Activated B cell treated with CpG ODN at 0.5 μM for 24 hours (primary cell): ENCODE measurements at regions not wholly inside any gene's neighbourhood (a gene's known extent, or its start where the extent isn't known, plus 50 kb on each side); places are given as distances from the start of the nearest gene placed in this dataset.

Experiments
- ATAC-seq: fragments of 200-7000 bp; cut with Tn5 transposase; one replicate; pipeline ENCODE4 v1.10.0; 2021; ENCODE audit warnings: low read depth, mild to moderate bottlenecking, moderate library complexity
- CTCF ChIA-PET: fragments of 350-600 bp; sonication (Branson Sonifier 250); formaldehyde crosslinking; loops from one replicate; lab custom pipeline; 2021; ENCODE audit warnings: antibody characterized with exemption; lab: Charles Lee
- POLR2A ChIA-PET: fragments of 350-600 bp; sonication (Branson Sonifier 250); formaldehyde crosslinking; loops from one replicate; lab custom pipeline; 2021; ENCODE audit warnings: antibody characterized with exemption; lab: Charles Lee
- DNase-seq: peaks from one replicate; pipeline ENCODE4 v3.0.0; 2022
- H3K27ac Mint-ChIP-seq: one replicate; pipeline ENCODE4 v1.8.0; 2020; ENCODE audit warnings: mixed read lengths
- H3K27me3 Mint-ChIP-seq: one replicate; pipeline ENCODE4 v1.8.0; 2021; ENCODE audit warnings: mixed read lengths
- H3K36me3 Mint-ChIP-seq: one replicate; pipeline ENCODE4 v1.8.0; 2021; ENCODE audit warnings: low read depth, mixed read lengths
- H3K4me1 Mint-ChIP-seq: one replicate; pipeline ENCODE4 v1.8.0; 2021; ENCODE audit warnings: mixed read lengths
- H3K4me3 Mint-ChIP-seq: one replicate; pipeline ENCODE4 v1.8.0; 2020; ENCODE audit warnings: mild to moderate bottlenecking, mixed read lengths
- H3K9me3 Mint-ChIP-seq: one replicate; pipeline ENCODE4 v1.8.0; 2020; ENCODE audit warnings: mixed read lengths
- intact Hi-C: fragments of 100-400 bp; cut with micrococcal nuclease; formaldehyde crosslinking; loops from one replicate; pipeline ENCODE4 v1.15.1; 2024
- TF ChIP-seq, protein P1 (sequence below): fragments of 200-600 bp; IDR thresholded peaks from one replicate; pipeline ENCODE4 v1.8.0; 2022; ENCODE audit warnings: antibody characterized with exemption, mild to moderate bottlenecking

DNA sequence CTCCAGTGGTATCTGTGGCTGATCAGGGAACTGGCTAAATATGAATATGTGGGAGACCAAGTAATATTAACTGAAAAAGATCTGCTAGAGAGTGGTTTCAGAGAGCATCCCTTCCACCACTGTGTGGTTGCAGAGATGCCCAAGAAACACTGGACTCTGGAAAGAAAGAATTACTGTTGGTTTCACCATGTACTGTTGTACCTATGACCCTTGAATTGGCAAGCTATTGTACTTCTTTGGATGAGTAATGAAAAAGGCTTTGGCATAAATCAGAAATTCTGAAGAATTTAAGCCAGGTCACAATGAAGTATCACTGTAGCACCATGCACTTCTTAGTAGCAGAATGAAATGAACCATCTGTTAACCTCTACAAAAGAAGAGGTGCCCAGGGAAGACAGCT lies 134.4 kb upstream of the INTU start:
- ChIA-PET CTCF (no interaction called here), POLR2A (no interaction called here)
- Mint-ChIP-seq H3K36me3 (no peaks in the 10 kb centered on the region), H3K4me3 (no peak overlapping the region), H3K4me1 (no peaks in the 10 kb centered on the region), H3K27ac (no peak overlapping the region), H3K27me3 (no peaks in the 10 kb centered on the region), H3K9me3 (no peaks in the 10 kb centered on the region)
- no peak for DNase-seq
- TF ChIP-seq, protein P1, sequence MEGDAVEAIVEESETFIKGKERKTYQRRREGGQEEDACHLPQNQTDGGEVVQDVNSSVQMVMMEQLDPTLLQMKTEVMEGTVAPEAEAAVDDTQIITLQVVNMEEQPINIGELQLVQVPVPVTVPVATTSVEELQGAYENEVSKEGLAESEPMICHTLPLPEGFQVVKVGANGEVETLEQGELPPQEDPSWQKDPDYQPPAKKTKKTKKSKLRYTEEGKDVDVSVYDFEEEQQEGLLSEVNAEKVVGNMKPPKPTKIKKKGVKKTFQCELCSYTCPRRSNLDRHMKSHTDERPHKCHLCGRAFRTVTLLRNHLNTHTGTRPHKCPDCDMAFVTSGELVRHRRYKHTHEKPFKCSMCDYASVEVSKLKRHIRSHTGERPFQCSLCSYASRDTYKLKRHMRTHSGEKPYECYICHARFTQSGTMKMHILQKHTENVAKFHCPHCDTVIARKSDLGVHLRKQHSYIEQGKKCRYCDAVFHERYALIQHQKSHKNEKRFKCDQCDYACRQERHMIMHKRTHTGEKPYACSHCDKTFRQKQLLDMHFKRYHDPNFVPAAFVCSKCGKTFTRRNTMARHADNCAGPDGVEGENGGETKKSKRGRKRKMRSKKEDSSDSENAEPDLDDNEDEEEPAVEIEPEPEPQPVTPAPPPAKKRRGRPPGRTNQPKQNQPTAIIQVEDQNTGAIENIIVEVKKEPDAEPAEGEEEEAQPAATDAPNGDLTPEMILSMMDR: no peak
- intact Hi-C loops: no loop called here
- ATAC-seq: no peak

DNA sequence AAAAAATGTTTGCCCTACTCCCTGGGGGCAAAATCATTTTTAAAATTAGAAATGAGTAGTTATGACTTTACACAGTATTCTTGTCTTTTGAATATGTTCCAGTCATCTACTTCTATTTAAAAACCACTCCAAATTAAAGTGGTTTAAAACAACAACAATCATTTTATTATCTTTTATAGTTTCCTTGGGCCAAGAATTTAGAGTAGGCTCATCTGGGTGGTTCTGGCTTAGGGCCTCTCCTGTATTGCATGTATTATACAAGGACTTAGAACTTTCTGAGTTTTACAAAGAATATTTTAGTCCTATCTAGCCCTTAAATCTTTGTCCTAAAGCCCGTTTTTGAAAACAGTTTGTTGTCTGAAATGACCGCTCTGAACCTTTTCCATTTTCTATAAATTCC lies 132.5 kb upstream of the INTU start:
- TF ChIP-seq, protein P1: no peak
- ATAC-seq (no peak), DNase-seq (no peak)
- ChIA-PET POLR2A (no interaction called here), CTCF (no interaction called here)
- Mint-ChIP-seq H3K4me1 (no peaks in the 10 kb centered on the region), H3K9me3 (no peaks in the 10 kb centered on the region), H3K27ac (no peak overlapping the region), H3K4me3 (no peak overlapping the region), H3K36me3 (no peaks in the 10 kb centered on the region), H3K27me3 (no peaks in the 10 kb centered on the region)
- intact Hi-C loops: no loop called here

DNA sequence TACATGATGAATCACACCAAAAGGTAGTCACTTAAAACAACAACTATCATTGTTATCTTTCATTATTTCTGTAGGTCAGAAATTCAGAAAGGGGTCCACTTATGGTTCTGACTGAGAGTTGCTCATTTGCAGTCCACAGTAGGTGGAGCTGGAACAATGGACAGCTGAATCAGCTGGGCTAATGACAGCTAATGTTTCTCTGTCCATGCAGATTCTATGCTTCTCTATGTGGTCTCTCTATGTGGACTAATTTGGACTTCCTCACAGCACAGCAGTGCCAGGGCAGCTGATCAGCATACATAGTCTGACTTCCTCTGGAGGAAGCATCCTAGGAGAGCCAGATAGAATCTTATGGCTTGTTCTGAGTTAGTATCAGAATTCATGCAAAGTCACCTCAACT lies 131.7 kb upstream of the INTU start:
- no peak for ATAC-seq
- TF ChIP-seq, protein P1: no peak
- Mint-ChIP-seq H3K27me3 (no peaks in the 10 kb centered on the region), H3K4me1 (no peaks in the 10 kb centered on the region), H3K36me3 (no peaks in the 10 kb centered on the region), H3K27ac (no peak overlapping the region), H3K4me3 (no peak overlapping the region), H3K9me3 (no peaks in the 10 kb centered on the region)
- ChIA-PET CTCF (no interaction called here), POLR2A (no interaction called here)
- intact Hi-C loops: no loop called here
- no peak for DNase-seq

DNA sequence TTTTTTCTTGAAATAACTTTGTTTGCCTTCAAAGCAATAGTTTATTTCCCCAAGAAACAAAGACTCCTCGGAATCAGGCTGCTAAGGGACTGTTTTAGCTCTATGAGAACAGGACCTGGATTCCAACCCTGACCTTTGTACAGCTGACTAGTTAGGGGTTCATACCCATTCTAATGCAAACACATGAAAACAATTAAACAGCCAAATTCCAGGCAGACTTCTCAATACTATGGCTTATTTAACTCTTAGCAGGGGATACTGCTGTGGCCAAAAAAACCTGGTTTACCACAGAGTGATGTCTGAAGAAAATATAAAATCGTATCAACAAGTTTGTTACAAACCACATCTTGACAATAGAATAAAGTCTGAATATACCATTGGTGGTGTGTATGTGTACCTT lies 129.6 kb upstream of the INTU start:
- ATAC-seq: no peak
- TF ChIP-seq, protein P1: no peak
- no peaks in the 10 kb centered on the region for H3K4me1 Mint-ChIP-seq
- H3K27me3 Mint-ChIP-seq: no peaks in the 10 kb centered on the region
- no peak overlapping the region for H3K4me3 Mint-ChIP-seq
- ChIA-PET CTCF (interaction anchor here (1.2 kb wide), 1 partner anchor 29 kb away, joined by 3 read pairs; no protein-coding TSS in a partner anchor), POLR2A (no interaction called here)
- intact Hi-C loops: no loop called here
- no peaks in the 10 kb centered on the region for H3K36me3 Mint-ChIP-seq
- DNase-seq: no peak
- no peak overlapping the region for H3K27ac Mint-ChIP-seq
- H3K9me3 Mint-ChIP-seq: no peaks in the 10 kb centered on the region

DNA sequence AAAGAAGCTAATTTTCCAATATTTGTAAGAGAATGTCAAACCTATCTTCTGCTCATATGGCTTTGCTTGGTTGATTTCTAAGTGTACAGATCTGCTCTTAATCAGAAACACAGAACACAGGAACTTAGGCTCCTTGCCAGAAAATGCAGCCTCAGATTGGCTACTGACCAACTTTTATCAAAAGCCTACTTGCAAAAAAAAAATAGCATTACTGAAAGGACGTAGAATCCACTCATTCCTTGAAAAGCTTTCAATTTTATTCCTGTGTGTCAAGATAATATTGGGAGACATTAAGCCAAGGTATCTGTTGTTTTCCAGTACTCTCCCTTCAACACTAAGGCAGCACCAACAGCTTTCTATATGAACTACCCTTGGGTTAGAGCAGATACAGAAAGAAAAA lies 127.6 kb upstream of the INTU start:
- ATAC-seq: no peak
- no peak for DNase-seq
- CTCF ChIA-PET: no interaction called here
- POLR2A ChIA-PET: no interaction called here
- Mint-ChIP-seq H3K4me3 (no peak overlapping the region), H3K36me3 (no peaks in the 10 kb centered on the region), H3K9me3 (no peaks in the 10 kb centered on the region), H3K27ac (no peak overlapping the region), H3K4me1 (no peaks in the 10 kb centered on the region), H3K27me3 (no peaks in the 10 kb centered on the region)
- TF ChIP-seq, protein P1: no peak
- intact Hi-C loops: no loop called here
